PC-3 (cell line): ENCODE measurements at regions not wholly inside any gene's neighbourhood (a gene's known extent, or its start where the extent isn't known, plus 50 kb on each side); places are given as distances from the start of the nearest gene placed in this dataset.

Experiments
- EZH2 ChIP-seq: fragments of 300-600 bp; sonication (generic); IDR thresholded peaks from one replicate; pipeline ENCODE4 v1.6.1; 2017; ENCODE audit warnings: antibody characterized with exemption, mild to moderate bottlenecking, low read length; ENCODE audit not compliant: unreplicated experiment
- TF ChIP-seq, protein P1 (sequence below): fragments of 300-600 bp; sonication (generic); conservative IDR thresholded peaks from 2 replicates; pipeline ENCODE4 v1.5.1; 2017; ENCODE audit warnings: antibody characterized with exemption, low read depth, mild to moderate bottlenecking, low read length

DNA sequence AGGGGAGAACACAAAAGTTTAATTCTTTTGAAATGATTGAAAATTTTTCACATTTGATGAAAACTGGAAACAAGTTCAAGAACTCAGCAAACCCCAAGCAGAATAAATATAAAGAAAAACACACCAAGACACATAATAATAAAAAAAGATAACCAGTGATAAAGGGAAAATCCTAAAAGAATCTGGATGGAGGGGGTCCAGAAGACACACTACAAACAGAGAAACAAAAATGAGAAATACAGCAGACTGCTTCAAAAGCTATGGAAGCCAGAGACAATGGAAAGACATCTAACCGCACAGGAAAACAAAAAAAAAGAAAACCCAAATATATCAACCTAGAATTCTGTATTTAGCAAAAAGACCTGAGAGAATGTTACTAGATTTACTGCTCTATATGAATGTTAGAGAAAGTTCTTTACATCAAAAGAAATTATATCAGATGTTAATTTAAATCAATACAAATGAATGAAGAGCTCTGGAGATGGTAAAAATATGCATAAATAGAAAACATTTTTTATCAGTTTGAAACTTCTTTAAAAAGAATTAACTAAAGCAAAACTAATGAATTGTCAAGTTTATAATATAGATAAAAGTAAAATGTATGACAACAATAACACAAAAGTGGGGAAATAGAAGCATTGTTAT, 310.7 kb upstream of the PREP start:
- no peak for TF ChIP-seq EZH2
- TF ChIP-seq, protein P1, sequence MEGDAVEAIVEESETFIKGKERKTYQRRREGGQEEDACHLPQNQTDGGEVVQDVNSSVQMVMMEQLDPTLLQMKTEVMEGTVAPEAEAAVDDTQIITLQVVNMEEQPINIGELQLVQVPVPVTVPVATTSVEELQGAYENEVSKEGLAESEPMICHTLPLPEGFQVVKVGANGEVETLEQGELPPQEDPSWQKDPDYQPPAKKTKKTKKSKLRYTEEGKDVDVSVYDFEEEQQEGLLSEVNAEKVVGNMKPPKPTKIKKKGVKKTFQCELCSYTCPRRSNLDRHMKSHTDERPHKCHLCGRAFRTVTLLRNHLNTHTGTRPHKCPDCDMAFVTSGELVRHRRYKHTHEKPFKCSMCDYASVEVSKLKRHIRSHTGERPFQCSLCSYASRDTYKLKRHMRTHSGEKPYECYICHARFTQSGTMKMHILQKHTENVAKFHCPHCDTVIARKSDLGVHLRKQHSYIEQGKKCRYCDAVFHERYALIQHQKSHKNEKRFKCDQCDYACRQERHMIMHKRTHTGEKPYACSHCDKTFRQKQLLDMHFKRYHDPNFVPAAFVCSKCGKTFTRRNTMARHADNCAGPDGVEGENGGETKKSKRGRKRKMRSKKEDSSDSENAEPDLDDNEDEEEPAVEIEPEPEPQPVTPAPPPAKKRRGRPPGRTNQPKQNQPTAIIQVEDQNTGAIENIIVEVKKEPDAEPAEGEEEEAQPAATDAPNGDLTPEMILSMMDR: no peak
